ENCODE measurements at regions not wholly inside any gene's neighbourhood (a gene's known extent, or its start where the extent isn't known, plus 50 kb on each side); places are given as distances from the start of the nearest gene placed in this dataset.

GRCh38 chr1:13926556-13926955 is 226.6 kb downstream of the PRDM2 start:
- DNase-seq, result no peak

GRCh38 chr1:13927736-13928135 is 227.7 kb downstream of the PRDM2 start:
- no peak for DNase-seq

- DNase-seq, result no peak
Measured at GRCh38 chr1:13929313-13929712, 229.3 kb downstream of the PRDM2 start.

GRCh38 chr1:13930151-13930550 is 230.2 kb downstream of the PRDM2 start:
- no peak for DNase-seq

- no peak for DNase-seq
Measured at GRCh38 chr1:13931226-13931625, 231.2 kb downstream of the PRDM2 start.

GRCh38 chr1:13935336-13935735 is 235.3 kb downstream of the PRDM2 start:
- no peak for DNase-seq

GRCh38 chr1:13941315-13941714 is 241.3 kb downstream of the PRDM2 start:
- no peak for DNase-seq

- no peak for DNase-seq
Measured at GRCh38 chr1:13943055-13943454, 243.1 kb downstream of the PRDM2 start.

- DNase-seq, result no peak
Measured at GRCh38 chr1:13945856-13946255, 245.9 kb downstream of the PRDM2 start.

GRCh38 chr1:13947658-13948057 is 247.7 kb downstream of the PRDM2 start:
- DNase-seq, result no peak

GRCh38 chr1:13948396-13948795 is 248.4 kb downstream of the PRDM2 start:
- no peak for DNase-seq

- no peak for DNase-seq
Measured at GRCh38 chr1:13948888-13949391, 249.0 kb downstream of the PRDM2 start.

- no peak for DNase-seq
Measured at GRCh38 chr1:13949546-13949945, 249.6 kb downstream of the PRDM2 start.

- DNase-seq, result no peak
Measured at GRCh38 chr1:13950637-13951036, 250.6 kb downstream of the PRDM2 start.

- no peak for DNase-seq
Measured at GRCh38 chr1:13951793-13952751, 252.1 kb downstream of the PRDM2 start.

GRCh38 chr1:13952985-13953384 is 253.0 kb downstream of the PRDM2 start:
- no peak for DNase-seq

GRCh38 chr1:13956393-13956792 is 256.4 kb downstream of the PRDM2 start:
- DNase-seq, result no peak

- no peak for DNase-seq
Measured at GRCh38 chr1:13960375-13960987, 260.5 kb downstream of the PRDM2 start.

- DNase-seq, result no peak
Measured at GRCh38 chr1:13964768-13965167, 264.8 kb downstream of the PRDM2 start.

- peak; percentile 40 for DNase-seq
Measured at GRCh38 chr1:13965770-13966398, 265.9 kb downstream of the PRDM2 start.

- no peak for DNase-seq
Measured at GRCh38 chr1:13967707-13968106, 267.7 kb downstream of the PRDM2 start.

- DNase-seq, result no peak
Measured at GRCh38 chr1:13968361-13968760, 268.4 kb downstream of the PRDM2 start.

- no peak for DNase-seq
Measured at GRCh38 chr1:13970631-13971247, 270.8 kb downstream of the PRDM2 start.

All from NCI-H1417 treated with DMSO at 0.1 percent for 48 hours (cell line).